ENCODE measurements at regions not wholly inside any gene's neighbourhood (a gene's known extent, or its start where the extent isn't known, plus 50 kb on each side); places are given as distances from the start of the nearest gene placed in this dataset.

GRCh38 chr1:50308878-50309277 is 114.4 kb downstream of the DMRTA2 start:
- TF ChIP-seq, protein P1, sequence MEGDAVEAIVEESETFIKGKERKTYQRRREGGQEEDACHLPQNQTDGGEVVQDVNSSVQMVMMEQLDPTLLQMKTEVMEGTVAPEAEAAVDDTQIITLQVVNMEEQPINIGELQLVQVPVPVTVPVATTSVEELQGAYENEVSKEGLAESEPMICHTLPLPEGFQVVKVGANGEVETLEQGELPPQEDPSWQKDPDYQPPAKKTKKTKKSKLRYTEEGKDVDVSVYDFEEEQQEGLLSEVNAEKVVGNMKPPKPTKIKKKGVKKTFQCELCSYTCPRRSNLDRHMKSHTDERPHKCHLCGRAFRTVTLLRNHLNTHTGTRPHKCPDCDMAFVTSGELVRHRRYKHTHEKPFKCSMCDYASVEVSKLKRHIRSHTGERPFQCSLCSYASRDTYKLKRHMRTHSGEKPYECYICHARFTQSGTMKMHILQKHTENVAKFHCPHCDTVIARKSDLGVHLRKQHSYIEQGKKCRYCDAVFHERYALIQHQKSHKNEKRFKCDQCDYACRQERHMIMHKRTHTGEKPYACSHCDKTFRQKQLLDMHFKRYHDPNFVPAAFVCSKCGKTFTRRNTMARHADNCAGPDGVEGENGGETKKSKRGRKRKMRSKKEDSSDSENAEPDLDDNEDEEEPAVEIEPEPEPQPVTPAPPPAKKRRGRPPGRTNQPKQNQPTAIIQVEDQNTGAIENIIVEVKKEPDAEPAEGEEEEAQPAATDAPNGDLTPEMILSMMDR (IDR thresholded peaks at IDR 0.05; ENCODE audit: low read depth, low read length, missing control alignments) = no peak
- peak; percentile 2 for DNase-seq (ENCODE audit: extremely low read depth, low read depth)
- H3K4me3 ChIP-seq (replicated peaks; ENCODE audit: low read depth, low read length) = no peak overlapping the region

DNA sequence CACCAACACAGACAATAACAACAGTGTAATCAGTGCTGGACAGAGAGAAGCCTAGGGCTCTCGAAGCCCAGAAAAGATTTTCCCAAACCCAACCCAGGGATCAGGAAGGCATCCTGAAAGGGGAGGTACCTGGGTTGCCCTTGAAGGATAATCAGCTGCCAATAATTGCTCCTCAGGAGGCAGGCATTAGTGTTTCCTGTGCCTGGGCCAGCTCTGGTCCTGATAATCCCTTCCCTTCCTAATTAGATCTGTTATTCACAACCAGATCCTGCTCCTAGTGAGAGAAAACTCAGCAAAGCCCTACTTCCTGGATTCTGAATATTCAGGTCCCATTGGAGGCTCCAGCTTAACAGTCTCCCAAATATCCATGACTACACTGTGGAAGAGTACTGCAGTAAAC is 117.4 kb downstream of the DMRTA2 start:
- TF ChIP-seq, protein P1 (IDR thresholded peaks at IDR 0.05; ENCODE audit: low read depth, low read length, missing control alignments) = no peak
- no peak overlapping the region for H3K4me3 ChIP-seq (replicated peaks; ENCODE audit: low read depth, low read length)
- DNase-seq (ENCODE audit: extremely low read depth, low read depth) = no peak

- no peak for DNase-seq (ENCODE audit: extremely low read depth, low read depth)
- TF ChIP-seq, protein P1 (IDR thresholded peaks at IDR 0.05; ENCODE audit: low read depth, low read length, missing control alignments) = no peak
- no peak overlapping the region for H3K4me3 ChIP-seq (replicated peaks; ENCODE audit: low read depth, low read length)
Observed at GRCh38 chr1:50300297-50300696, 122.9 kb downstream of the DMRTA2 start.

DNA sequence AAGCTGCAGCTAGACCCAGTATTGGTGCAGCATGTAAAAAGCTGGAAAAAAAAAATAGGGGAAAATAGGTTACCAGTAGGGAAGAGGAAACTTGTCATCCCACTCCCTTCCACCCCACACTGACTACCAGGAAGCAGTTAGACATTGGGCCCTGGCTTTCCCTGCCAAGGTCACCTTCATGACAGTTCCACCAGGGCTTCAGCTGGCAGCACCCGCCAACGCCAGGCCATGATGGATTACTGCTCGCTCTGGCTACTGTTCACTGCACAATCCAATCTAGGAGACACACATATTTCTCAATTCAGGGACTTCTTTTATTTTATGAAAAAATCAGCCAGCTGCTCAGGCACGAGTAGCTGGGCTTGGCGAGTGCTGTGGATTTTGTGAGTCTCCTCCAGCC is 127.7 kb downstream of the DMRTA2 start:
- no peak overlapping the region for H3K4me3 ChIP-seq (replicated peaks; ENCODE audit: low read depth, low read length)
- DNase-seq (ENCODE audit: extremely low read depth, low read depth) = no peak
- TF ChIP-seq, protein P1 (IDR thresholded peaks at IDR 0.05; ENCODE audit: low read depth, low read length, missing control alignments) = no peak

DNA sequence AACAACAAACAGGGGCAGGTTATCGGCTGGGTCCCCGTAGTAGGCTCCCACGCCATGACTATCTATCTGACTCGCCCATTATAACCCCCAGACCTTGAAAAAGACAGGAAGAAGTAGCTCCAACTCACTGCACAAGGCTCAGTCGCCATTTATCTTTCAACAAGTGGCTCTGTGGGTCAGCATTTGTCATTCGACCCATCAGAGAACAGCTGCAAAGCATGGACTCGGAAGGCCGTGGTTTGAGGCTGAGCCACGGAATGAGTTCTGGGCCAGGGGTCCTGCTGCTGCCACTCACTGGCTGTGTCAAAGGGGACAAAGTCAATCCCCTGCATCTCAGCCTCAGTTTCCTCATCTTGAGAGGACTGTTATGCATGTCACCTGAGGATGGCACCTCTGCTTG is 131.0 kb downstream of the DMRTA2 start:
- TF ChIP-seq, protein P1 (IDR thresholded peaks at IDR 0.05; ENCODE audit: low read depth, low read length, missing control alignments) = no peak
- no peak overlapping the region for H3K4me3 ChIP-seq (replicated peaks; ENCODE audit: low read depth, low read length)
- no peak for DNase-seq (ENCODE audit: extremely low read depth, low read depth)

DNA sequence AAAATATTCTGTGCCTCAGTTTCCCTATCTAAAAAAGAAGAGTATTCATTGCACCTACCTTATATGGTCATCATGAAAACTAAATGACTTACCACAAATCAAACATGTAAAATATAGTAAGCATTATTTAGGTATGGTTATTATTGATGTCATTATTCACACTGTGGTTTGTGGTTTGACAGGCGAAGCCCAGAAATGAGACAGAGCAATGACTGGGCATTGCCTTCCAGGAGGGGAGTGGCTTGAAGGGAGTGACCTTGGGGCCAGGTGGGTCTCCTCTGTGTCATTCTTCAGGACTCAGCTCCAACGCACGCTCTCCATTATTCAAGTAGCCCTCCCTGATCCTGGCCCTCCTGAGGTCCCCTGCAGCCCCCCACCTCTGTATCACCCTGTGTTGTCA is 133.7 kb downstream of the DMRTA2 start:
- DNase-seq (ENCODE audit: extremely low read depth, low read depth) = no peak
- TF ChIP-seq, protein P1 (IDR thresholded peaks at IDR 0.05; ENCODE audit: low read depth, low read length, missing control alignments) = no peak
- no peak overlapping the region for H3K4me3 ChIP-seq (replicated peaks; ENCODE audit: low read depth, low read length)

- H3K4me3 ChIP-seq (replicated peaks; ENCODE audit: low read depth, low read length) = no peak overlapping the region
- TF ChIP-seq, protein P1 (IDR thresholded peaks at IDR 0.05; ENCODE audit: low read depth, low read length, missing control alignments) = no peak
- no peak for DNase-seq (ENCODE audit: extremely low read depth, low read depth)
Observed at GRCh38 chr1:50285994-50286393, 137.2 kb downstream of the DMRTA2 start.

All from HFF-Myc (cell line).